BE2C (cell line): ENCODE measurements at regions not wholly inside any gene's neighbourhood (a gene's known extent, or its start where the extent isn't known, plus 50 kb on each side); places are given as distances from the start of the nearest gene placed in this dataset.
"Not testable (repeated sequence)": the region's sequence is repeated elsewhere in the genome, so short reads cannot be mapped to it uniquely, and the experiment has no call there.

Experiments used
- DNase-seq: peaks from one replicate; pipeline ENCODE4 v3.0.0-alpha.2; 2020
- H3K27me3 ChIP-seq: fragments of 250-450 bp; sonication (Bioruptor Pico); 2 replicates; pipeline ENCODE4 v1.5.1; 2020; ENCODE audit warnings: mild to moderate bottlenecking
- H3K36me3 ChIP-seq: fragments of 250-450 bp; sonication (Bioruptor Pico); 2 replicates; pipeline ENCODE4 v1.5.1; 2020; ENCODE audit warnings: mild to moderate bottlenecking
- H3K4me1 ChIP-seq: fragments of 250-450 bp; sonication (Bioruptor Pico); 2 replicates; pipeline ENCODE4 v1.5.1; 2020
- H3K4me3 ChIP-seq: 2 replicates; pipeline ENCODE4 v1.5.1; 2011; ENCODE audit warnings: low read depth, low read length
- H3K9me3 ChIP-seq: fragments of 250-450 bp; sonication (Bioruptor Pico); 2 replicates; pipeline ENCODE4 v1.5.1; 2020
- CTCF ChIP-seq: IDR thresholded peaks from 2 replicates; pipeline ENCODE4 v1.5.1; 2012; ENCODE audit warnings: mild to moderate bottlenecking, low read depth, low read length

GRCh38 chr4:103292959-103293358 lies 94.8 kb upstream of the CENPE start:
- no peak for DNase-seq
- Histone ChIP-seq H3K9me3 (no peaks in the 10 kb centered on the region), H3K27me3 (no peaks in the 10 kb centered on the region), H3K4me1 (no peaks in the 10 kb centered on the region), H3K4me3 (no peak overlapping the region), H3K36me3 (no peaks in the 10 kb centered on the region)
- no peak for TF ChIP-seq CTCF

- H3K27me3 ChIP-seq = no peaks in the 10 kb centered on the region
- H3K36me3 ChIP-seq = no peaks in the 10 kb centered on the region
- no peak overlapping the region for H3K4me3 ChIP-seq
- no peak for DNase-seq
- H3K9me3 ChIP-seq = no peaks in the 10 kb centered on the region
- no peaks in the 10 kb centered on the region for H3K4me1 ChIP-seq
- TF ChIP-seq CTCF = no peak
Observed at GRCh38 chr4:103292373-103292772, 94.2 kb upstream of the CENPE start.

GRCh38 chr4:103289186-103289585 lies 91.0 kb upstream of the CENPE start:
- Histone ChIP-seq H3K27me3 (no peaks in the 10 kb centered on the region), H3K36me3 (no peaks in the 10 kb centered on the region), H3K9me3 (no peaks in the 10 kb centered on the region), H3K4me3 (no peak overlapping the region), H3K4me1 (no peaks in the 10 kb centered on the region)
- DNase-seq = no peak
- TF ChIP-seq CTCF = no peak

- no peaks in the 10 kb centered on the region for H3K4me1 ChIP-seq
- no peak overlapping the region for H3K4me3 ChIP-seq
- no peaks in the 10 kb centered on the region for H3K36me3 ChIP-seq
- no peaks in the 10 kb centered on the region for H3K27me3 ChIP-seq
- no peaks in the 10 kb centered on the region for H3K9me3 ChIP-seq
- DNase-seq = no peak
- TF ChIP-seq CTCF = no peak
Observed at GRCh38 chr4:103272174-103272573, 74.0 kb upstream of the CENPE start.

GRCh38 chr4:103268746-103269145 lies 70.6 kb upstream of the CENPE start:
- no peak overlapping the region for H3K4me3 ChIP-seq
- no peaks in the 10 kb centered on the region for H3K9me3 ChIP-seq
- 0 out of 2 replicates have a peak, but pooled peaks cover 3% of the 10 kb centered on the region for H3K27me3 ChIP-seq
- no peaks in the 10 kb centered on the region for H3K4me1 ChIP-seq
- TF ChIP-seq CTCF = no peak
- H3K36me3 ChIP-seq = no peaks in the 10 kb centered on the region
- no peak for DNase-seq

GRCh38 chr4:103264905-103265304 lies 66.8 kb upstream of the CENPE start:
- H3K27me3 ChIP-seq = 0 out of 2 replicates have a peak, but pooled peaks cover 3% of the 10 kb centered on the region
- no peak overlapping the region for H3K4me3 ChIP-seq
- DNase-seq = no peak
- no peaks in the 10 kb centered on the region for H3K36me3 ChIP-seq
- no peaks in the 10 kb centered on the region for H3K9me3 ChIP-seq
- no peak for TF ChIP-seq CTCF
- H3K4me1 ChIP-seq = no peaks in the 10 kb centered on the region

- H3K4me1 ChIP-seq, H3K27me3 ChIP-seq, H3K36me3 ChIP-seq, H3K9me3 ChIP-seq, DNase-seq: not testable (repeated sequence)
- peak overlapping the region; percentile 19; the same call in 1 of the 2 replicates for H3K4me3 ChIP-seq
Observed at GRCh38 chr4:103256068-103256467, 57.9 kb upstream of the CENPE start.
